Occipital lobe (tissue), 1 donor: ENCODE measurements at regions not wholly inside any gene's neighbourhood (a gene's known extent, or its start where the extent isn't known, plus 50 kb on each side); places are given as distances from the start of the nearest gene placed in this dataset.

Source experiments
- DNase-seq: peaks from one replicate; lab custom pipeline; 2025; lab: John Stamatoyannopoulos, UW

DNA sequence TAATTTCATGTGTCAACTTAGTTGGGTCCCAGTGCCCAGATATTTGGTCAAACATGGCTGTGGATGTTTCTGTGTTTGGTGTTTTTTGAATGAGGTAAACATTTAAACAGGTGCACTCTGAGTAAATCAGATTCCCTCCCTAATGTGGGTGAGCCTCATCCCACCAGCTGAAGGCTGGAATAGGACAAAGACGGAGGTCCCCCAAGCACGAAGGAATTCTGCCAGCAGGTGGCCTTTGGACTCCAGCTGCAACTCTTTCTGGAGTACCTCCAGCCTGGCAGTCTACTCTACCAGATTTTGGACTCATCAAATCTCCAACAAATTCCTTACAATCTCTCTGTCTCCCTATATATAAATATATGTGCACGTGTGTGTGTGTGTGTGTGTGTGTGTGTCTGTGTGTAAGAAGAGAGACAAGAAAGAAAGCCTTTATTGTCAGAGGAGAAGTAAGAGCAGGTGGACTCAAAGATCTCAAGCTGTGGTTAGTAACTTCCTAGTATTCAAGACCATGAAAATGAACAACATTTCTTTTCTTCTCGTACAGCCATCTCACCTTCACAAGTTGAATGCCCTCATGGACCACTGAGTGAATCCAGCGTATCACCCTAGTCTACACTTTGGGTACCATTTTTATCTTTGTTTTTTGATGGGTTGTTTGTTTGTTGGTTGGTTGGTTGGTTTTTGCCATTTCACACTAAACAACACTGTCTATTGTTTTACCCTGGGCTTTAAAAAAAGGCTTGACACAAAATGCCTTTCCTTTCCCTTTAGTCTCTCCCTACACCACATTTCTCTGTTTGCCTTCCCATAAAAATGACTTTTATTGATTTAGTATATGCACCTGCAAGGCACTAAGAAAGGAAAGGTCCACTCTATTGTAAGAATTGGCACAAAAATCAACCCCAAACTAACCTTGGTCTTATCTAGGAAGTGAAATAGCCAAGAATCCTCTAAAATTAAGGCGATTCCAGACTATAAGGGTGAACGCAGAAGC, 118.7 kb downstream of the TENT4A start:
- no peak for DNase-seq

GRCh38 chr5:6832994-6833393, 119.8 kb downstream of the TENT4A start:
- DNase-seq = no peak

DNA sequence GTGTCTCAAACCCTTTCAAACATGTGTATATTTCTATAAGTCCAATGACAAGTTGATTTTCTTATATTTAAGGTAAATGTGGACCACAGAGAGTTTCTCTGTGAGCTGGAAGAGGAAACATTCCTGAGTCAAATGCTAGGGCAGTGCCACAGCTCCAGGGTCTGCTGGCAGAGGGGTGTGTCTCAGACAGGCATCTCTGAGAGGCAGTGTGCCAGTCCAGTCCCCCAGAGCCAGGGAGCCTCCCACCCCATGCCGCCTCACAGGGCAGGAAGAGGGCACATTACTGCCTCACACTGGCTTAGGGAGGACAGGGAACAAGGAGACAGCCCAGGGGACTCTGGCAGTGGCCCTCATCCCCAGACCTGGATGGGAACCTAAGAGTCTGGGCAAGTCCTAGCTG, 120.2 kb downstream of the TENT4A start:
- DNase-seq = no peak

GRCh38 chr5:6837095-6837494, 123.9 kb downstream of the TENT4A start:
- DNase-seq = no peak

DNA sequence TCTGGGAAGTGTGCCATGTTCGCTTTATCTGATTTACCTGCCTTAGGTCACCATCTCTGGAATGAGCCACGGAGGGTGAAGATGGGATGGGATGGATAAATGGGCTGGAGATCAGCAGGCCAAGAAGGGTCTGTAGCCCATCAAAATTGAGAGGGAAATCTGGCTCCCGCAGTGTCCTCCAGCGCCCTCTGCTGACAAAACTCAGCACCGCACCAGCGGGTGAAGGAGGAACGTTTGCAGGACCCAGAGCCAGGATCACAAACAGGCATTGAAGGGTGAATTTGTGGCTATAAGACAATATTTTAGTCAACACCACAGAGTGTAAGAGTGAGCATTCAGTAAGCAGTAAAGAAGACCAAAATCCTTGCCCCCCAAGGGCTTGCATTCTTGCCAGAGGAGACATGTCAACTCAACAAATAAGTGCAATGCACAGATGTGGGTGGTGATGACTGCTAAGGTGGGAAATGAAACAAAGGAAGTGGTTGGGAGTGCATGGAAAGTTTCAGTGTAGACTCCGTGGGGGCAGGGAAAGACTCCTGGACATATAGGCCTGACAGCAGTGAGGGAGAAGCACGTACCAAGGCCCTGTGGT, 124.4 kb downstream of the TENT4A start:
- no peak for DNase-seq

DNA sequence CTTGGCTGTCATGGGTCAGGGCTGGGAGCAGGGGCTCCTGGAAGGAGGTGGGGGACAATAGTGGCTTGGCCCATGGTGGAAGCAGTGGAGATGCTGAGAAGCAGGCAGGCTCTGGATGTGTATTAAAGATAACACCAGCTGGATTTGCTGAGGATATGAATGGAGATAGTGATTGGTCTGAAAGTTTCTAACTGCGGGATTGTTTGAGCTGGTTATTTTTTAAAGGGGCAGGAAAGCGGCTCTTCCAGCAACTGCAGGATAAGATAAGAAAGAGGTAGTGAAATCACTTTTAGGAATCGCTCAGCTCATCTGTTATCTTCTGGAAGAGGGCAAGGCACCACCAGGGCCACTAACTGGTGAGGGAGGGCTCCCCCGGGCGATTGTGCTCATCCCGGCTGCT, 125.5 kb downstream of the TENT4A start:
- no peak for DNase-seq

GRCh38 chr5:6840136-6840793, 127.0 kb downstream of the TENT4A start:
- no peak for DNase-seq

GRCh38 chr5:6843335-6843734, 130.1 kb downstream of the TENT4A start:
- DNase-seq = no peak

- DNase-seq = no peak
These were observed 130.6 kb downstream of the TENT4A start for GRCh38 chr5:6843821-6844220.

DNA sequence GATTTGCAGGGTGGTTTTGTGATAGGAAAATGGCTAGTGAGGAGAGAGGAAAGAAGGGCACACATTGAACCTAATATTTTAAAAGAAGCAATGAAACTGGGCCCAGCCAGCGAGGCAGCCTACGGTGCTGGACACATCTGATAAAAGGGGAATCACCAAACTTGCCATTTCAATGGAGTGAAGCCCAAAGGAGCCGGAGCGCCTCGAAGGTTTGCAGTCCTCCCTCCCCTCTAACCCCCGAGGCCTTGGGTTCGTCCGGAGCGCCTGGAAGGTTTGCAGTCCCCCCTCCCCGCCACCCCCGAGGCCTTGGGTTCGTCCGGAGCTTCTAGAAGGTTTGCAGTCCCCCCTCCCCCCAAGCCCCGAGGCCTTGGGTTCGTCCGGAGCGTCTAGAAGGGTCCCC, 132.6 kb downstream of the TENT4A start:
- no peak for DNase-seq

DNA sequence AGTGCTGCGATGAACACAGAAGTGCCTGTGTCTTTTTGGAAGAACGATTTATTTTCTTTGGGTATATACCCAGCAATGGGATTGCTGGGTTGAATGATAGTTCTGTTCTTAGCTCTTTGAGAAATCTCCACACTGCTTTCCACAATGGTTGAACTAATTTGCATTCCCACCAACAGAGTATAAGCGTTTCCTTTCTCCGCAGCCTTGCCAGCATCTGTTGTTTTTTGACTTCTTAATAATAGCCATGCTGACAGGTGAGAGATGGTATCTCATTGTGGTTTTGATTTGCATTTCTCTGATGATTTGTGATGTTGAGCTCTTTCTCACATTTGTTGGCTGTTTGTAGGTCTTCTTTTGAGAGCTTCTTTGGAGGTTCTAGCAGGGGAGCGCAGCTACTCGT, 134.6 kb downstream of the TENT4A start:
- DNase-seq = no peak

DNA sequence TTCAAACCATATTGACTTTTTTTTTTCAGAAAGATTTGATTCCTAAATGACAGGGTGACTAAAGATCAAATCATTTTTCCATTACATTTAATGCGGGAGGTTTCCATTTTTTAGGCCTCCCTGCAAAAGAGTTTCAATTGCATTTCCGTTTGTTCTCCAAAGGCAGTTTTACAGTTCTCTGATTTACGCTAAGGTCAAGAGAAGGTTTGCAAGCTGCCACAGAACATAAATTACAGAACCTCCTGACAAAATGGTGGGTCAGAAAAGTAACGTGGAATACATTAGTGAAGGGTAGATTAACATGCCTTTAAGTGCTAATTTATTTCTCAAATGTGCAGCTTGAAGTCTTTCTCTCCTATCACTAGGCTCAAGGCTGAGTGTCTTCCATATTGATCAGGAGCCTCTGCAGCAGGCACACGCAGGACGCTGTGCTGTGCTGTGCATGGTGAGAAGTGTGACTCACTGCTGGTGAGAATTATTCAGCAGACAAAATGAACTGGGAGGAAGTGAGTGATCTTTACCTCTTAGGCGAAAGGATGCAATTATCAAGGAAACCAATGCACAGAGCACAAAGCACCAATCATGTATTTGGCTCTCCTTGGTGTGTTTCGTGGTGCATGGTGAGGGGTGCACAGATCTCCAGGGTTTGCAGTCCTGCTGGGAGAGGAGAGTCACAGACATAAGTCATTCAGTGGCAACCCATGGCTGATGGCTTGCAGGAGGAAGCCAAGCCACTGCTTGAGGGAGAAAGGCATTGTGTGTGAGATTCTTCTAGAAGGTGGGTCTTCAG, 136.3 kb downstream of the TENT4A start:
- peak; percentile 20 for DNase-seq

DNA sequence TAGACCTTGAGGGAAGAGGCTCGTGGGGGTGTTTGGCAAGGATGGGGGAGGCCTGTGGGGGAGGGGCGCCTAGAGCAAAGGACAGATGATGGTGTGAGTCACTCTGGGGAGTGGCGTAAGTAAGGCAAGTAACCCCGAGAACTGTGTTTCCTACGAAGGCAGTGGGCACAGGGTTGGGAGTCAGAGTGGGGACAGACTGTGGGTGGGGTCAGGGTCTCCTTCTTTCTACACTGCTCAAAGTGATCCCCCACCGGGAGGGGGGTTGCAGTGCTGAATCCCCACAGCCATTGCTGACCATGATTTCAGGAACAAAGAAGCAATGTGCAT, 136.8 kb downstream of the TENT4A start:
- no peak for DNase-seq

GRCh38 chr5:6856653-6857052, 143.4 kb downstream of the TENT4A start:
- no peak for DNase-seq

DNA sequence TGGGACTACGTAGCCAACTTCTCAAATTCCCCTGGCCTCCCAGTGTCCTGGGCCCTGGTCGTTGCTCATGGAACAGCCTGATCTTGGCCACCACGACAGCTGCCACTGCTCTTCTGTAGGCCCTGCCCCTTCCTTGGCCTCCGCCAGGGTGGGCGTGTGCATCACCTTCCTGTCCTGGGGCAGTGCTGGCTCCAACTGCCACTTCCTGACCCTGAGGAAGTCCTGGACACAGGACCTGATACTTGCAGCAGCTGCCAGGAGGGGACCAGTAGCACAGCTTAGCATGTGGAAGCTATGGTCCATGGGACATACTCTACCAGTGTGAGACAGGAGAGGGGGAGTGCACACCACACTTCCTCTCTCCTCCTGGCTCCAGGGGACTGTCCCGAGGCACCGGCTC, 145.2 kb downstream of the TENT4A start:
- no peak for DNase-seq

- DNase-seq = no peak
These were observed 145.8 kb downstream of the TENT4A start for GRCh38 chr5:6859023-6859422.

DNA sequence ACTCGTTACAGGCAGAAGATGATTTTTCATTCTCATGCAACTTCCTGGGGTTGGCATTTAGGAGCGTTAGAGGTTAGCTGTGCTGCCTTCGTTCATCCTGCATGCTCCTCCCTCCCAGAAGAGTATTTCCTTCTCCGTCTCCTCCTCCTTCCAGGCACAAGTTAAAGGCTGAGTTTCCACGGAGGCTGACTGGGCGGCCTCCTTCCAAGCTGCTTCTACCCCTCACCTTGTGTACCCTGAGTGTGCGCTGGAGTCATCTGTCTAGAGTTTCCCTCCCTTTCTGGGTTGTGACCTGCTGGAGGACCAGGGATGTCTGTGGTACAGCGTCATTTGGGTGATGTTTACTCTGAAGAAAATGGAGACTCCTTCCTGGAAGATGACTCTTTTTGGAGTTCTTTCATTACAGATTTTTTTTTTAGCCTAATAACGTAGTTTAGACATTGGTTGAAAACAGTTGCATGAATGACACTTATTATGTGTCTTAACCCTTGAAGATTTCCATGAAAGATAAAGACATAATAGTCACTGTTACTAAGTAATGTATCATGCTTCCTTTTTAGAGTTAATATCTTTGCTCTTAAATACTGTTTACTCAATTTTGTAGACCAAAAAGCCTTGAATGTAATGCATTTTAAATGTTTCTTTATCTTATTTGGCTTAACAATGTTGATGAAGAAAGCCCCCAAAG, 146.9 kb downstream of the TENT4A start:
- DNase-seq = no peak

GRCh38 chr5:6861036-6861435, 147.8 kb downstream of the TENT4A start:
- DNase-seq = no peak

DNA sequence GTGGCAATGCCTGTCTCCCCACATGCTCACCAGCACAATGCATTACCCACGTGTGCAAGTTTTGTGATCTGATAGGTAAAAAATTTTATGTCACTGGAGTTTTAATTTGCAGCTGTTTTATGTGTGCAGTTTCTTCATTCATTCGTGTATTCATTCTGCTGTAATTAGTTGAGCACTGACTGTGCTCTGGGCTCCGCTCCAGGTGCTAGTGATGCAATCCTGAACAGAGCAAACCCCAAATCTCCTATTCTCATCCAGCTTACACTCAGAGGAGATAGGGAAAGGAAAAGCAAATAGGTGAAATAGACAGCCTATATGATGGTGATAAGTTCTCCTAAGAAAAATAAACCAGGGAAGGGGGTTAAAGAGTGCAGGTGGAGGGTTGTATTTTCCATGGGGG, 148.4 kb downstream of the TENT4A start:
- DNase-seq = no peak

GRCh38 chr5:6862306-6862705, 149.1 kb downstream of the TENT4A start:
- no peak for DNase-seq

DNA sequence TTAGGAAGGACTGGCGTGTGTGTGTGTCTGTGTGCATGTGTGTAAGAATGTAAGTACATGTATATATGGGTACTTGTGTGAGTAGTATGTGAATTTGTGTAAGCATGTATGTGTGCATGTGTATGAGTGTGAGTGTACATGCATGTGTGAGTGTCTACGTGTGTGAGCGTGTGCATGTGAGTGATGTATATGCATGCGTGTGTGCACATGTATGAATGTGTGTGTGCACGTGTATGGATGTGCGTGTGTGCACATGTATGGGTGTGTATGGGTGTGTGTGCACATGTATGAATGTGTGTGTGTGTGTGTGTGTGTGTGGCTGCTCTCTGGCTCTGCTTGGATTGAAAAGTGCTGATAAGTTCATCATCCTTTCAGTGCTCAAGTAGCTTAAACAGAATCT, 154.5 kb downstream of the TENT4A start:
- no peak for DNase-seq
